GM23338 (cell line): ENCODE measurements at regions not wholly inside any gene's neighbourhood (a gene's known extent, or its start where the extent isn't known, plus 50 kb on each side); places are given as distances from the start of the nearest gene placed in this dataset.

Experiments
- CREB1 ChIP-seq: fragments of 250-450 bp; sonication (Bioruptor Pico); IDR thresholded peaks from 2 replicates; pipeline ENCODE4 v1.5.0; 2020; ENCODE audit warnings: low read depth, mild to moderate bottlenecking, moderate library complexity
- CTCF ChIP-seq, 2 experiments: fragments of 200-600 bp in 1 of 2; sonication (generic) in 1 of 2; conservative IDR thresholded peaks; 2 replicates each; pipeline versions ENCODE4 v1.5.1 to v1.6.1; 2016 to 2017; ENCODE audit warnings: antibody characterized with exemption in 2 of 2, low read depth in 2 of 2, mild to moderate bottlenecking in 2 of 2, moderate library complexity in 1 of 2
- EZH2 ChIP-seq: fragments of 200-600 bp; sonication (generic); IDR thresholded peaks from one replicate; pipeline ENCODE4 v1.8.0; 2017; ENCODE audit warnings: antibody characterized with exemption, mild to moderate bottlenecking, low read depth; ENCODE audit not compliant: unreplicated experiment
- POLR2AphosphoS5 ChIP-seq: IDR thresholded peaks from 2 replicates; pipeline ENCODE4 v1.6.1; 2016; ENCODE audit warnings: antibody characterized with exemption, low read depth

- TF ChIP-seq CTCF (conservative IDR thresholded peaks at IDR 0.05; ENCODE audit: low read depth in 2 of 2) = no peak
- no peak for TF ChIP-seq EZH2
- no peak for TF ChIP-seq CREB1
- no peak for TF ChIP-seq POLR2AphosphoS5
These were observed 86.3 kb upstream of the PRICKLE2 start for GRCh38 chr3:64311424-64312061.
